HFFc6 (cell line): ENCODE measurements at regions not wholly inside any gene's neighbourhood (a gene's known extent, or its start where the extent isn't known, plus 50 kb on each side); places are given as distances from the start of the nearest gene placed in this dataset.

ENCODE experiments used
- DNase-seq: peaks from one replicate; pipeline ENCODE4 v3.0.0-alpha.2; 2018
- H3K27ac Mint-ChIP-seq: 2 replicates; pipeline ENCODE4 v1.8.0; 2020; ENCODE audit warnings: mild to moderate bottlenecking, mixed read lengths
- H3K27me3 Mint-ChIP-seq: 2 replicates; pipeline ENCODE4 v1.8.0; 2021; ENCODE audit warnings: mild to moderate bottlenecking, moderate library complexity, mixed read lengths; ENCODE audit not compliant: insufficient read depth
- H3K36me3 Mint-ChIP-seq: 2 replicates; pipeline ENCODE4 v1.8.0; 2021; ENCODE audit warnings: low read depth, mixed read lengths
- H3K4me1 Mint-ChIP-seq: 2 replicates; pipeline ENCODE4 v1.8.0; 2020; ENCODE audit warnings: low read depth, mixed read lengths
- H3K4me3 Mint-ChIP-seq: 2 replicates; pipeline ENCODE4 v1.8.0; 2020; ENCODE audit warnings: mild to moderate bottlenecking, moderate library complexity, mixed read lengths
- H3K9me3 Mint-ChIP-seq: 2 replicates; pipeline ENCODE4 v1.8.0; 2020; ENCODE audit warnings: mild to moderate bottlenecking, mixed read lengths
- TF ChIP-seq, protein P1 (sequence below): fragments of 200-600 bp; sonication (generic); IDR thresholded peaks from 2 replicates; pipeline ENCODE4 v1.5.0; 2021; ENCODE audit warnings: antibody characterized with exemption, mild to moderate bottlenecking

GRCh38 chr6:164286011-164286410 lies 871.5 kb downstream of the QKI start:
- no peak for DNase-seq
- TF ChIP-seq, protein P1, sequence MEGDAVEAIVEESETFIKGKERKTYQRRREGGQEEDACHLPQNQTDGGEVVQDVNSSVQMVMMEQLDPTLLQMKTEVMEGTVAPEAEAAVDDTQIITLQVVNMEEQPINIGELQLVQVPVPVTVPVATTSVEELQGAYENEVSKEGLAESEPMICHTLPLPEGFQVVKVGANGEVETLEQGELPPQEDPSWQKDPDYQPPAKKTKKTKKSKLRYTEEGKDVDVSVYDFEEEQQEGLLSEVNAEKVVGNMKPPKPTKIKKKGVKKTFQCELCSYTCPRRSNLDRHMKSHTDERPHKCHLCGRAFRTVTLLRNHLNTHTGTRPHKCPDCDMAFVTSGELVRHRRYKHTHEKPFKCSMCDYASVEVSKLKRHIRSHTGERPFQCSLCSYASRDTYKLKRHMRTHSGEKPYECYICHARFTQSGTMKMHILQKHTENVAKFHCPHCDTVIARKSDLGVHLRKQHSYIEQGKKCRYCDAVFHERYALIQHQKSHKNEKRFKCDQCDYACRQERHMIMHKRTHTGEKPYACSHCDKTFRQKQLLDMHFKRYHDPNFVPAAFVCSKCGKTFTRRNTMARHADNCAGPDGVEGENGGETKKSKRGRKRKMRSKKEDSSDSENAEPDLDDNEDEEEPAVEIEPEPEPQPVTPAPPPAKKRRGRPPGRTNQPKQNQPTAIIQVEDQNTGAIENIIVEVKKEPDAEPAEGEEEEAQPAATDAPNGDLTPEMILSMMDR = no peak
- H3K4me3 Mint-ChIP-seq = no peak overlapping the region
- peaks cover 65% of the 10 kb centered on the region for H3K9me3 Mint-ChIP-seq
- no peaks in the 10 kb centered on the region for H3K4me1 Mint-ChIP-seq
- H3K36me3 Mint-ChIP-seq = no peaks in the 10 kb centered on the region
- H3K27me3 Mint-ChIP-seq = no peaks in the 10 kb centered on the region; the same call in 1 of the 2 replicates
- no peak overlapping the region for H3K27ac Mint-ChIP-seq

GRCh38 chr6:164283574-164283973 lies 869.1 kb downstream of the QKI start:
- Mint-ChIP-seq H3K4me3 (no peak overlapping the region), H3K9me3 (peaks cover 60% of the 10 kb centered on the region), H3K4me1 (no peaks in the 10 kb centered on the region), H3K27me3 (no peaks in the 10 kb centered on the region), H3K27ac (no peak overlapping the region), H3K36me3 (no peaks in the 10 kb centered on the region)
- no peak for DNase-seq
- TF ChIP-seq, protein P1 = no peak

DNA sequence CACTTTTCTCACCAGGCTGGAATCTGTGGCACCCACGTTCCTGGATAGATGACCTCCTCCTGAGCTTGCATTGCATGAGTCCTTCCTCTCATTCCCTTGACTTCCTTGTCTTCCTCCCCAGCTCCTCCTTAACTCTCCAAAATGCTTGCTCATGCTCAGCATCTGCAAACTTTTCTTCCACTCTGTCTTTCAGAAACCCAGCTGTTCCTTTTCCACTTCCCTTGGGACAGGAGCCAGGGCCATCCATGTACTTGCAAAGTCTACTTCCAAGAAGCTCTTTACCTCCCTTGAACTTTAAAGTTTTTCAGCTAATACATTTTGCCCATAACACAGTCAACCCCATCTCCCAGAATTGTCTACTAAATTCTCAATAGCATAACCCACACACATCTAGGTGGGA lies 861.7 kb downstream of the QKI start:
- Mint-ChIP-seq H3K4me3 (no peak overlapping the region), H3K27ac (no peak overlapping the region), H3K36me3 (no peaks in the 10 kb centered on the region), H3K27me3 (no peaks in the 10 kb centered on the region), H3K4me1 (no peaks in the 10 kb centered on the region), H3K9me3 (peaks cover 44% of the 10 kb centered on the region)
- TF ChIP-seq, protein P1 = no peak
- no peak for DNase-seq

DNA sequence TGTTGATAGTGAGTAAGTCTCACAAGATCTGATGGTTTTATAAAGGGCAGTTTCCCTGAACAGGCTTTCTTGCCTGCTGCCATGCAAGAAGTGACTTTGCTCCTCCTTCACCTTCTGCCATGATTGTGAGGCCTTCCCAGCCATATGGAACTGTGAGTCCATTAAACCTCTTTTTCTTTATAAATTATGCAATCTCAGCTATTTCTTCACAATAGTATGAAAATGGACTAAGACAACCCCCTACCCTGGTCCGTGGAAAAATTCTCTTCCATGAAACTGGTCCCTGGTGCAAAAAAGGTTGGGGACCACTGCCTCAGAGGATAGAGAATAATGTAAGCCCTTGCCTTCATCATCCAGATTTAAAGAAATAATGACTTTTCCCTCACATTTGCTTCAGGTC lies 861.3 kb downstream of the QKI start:
- DNase-seq = no peak
- H3K9me3 Mint-ChIP-seq = peaks cover 44% of the 10 kb centered on the region
- no peaks in the 10 kb centered on the region for H3K27me3 Mint-ChIP-seq
- H3K4me3 Mint-ChIP-seq = no peak overlapping the region
- H3K4me1 Mint-ChIP-seq = no peaks in the 10 kb centered on the region
- no peak overlapping the region for H3K27ac Mint-ChIP-seq
- no peaks in the 10 kb centered on the region for H3K36me3 Mint-ChIP-seq
- TF ChIP-seq, protein P1 = no peak

GRCh38 chr6:164274493-164274892 lies 860.0 kb downstream of the QKI start:
- no peak overlapping the region for H3K4me3 Mint-ChIP-seq
- no peaks in the 10 kb centered on the region for H3K27me3 Mint-ChIP-seq
- no peak overlapping the region for H3K27ac Mint-ChIP-seq
- DNase-seq = no peak
- no peaks in the 10 kb centered on the region for H3K4me1 Mint-ChIP-seq
- H3K36me3 Mint-ChIP-seq = no peaks in the 10 kb centered on the region
- TF ChIP-seq, protein P1 = no peak
- H3K9me3 Mint-ChIP-seq = peaks cover 46% of the 10 kb centered on the region

DNA sequence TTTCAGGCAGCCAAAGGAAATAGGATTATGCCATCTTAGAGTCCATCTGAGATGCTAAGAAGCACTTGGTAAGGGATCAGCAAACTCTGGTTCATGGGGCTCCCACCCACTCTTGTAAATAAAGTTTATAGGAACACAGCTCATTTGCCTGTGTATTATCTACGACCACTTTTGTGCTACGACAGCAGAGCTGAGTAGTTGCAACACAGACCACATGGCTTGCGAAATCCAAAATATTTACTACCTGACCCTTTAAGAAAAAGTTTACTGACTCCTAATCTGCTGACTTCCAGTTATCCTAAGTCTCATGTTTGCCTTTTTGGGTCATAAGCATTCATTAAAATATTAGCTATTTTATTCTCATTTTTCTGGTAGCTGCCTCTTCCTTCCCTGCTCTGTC lies 859.0 kb downstream of the QKI start:
- Mint-ChIP-seq H3K27ac (no peak overlapping the region), H3K36me3 (no peaks in the 10 kb centered on the region), H3K27me3 (peaks cover 2% of the 10 kb centered on the region; the same call in 1 of the 2 replicates), H3K4me3 (no peak overlapping the region), H3K9me3 (peaks cover 48% of the 10 kb centered on the region), H3K4me1 (no peaks in the 10 kb centered on the region)
- TF ChIP-seq, protein P1 = no peak
- DNase-seq = no peak
